HepG2 (cell line): ENCODE measurements at regions not wholly inside any gene's neighbourhood (a gene's known extent, or its start where the extent isn't known, plus 50 kb on each side); places are given as distances from the start of the nearest gene placed in this dataset.
A peak's percentile ranks its signal among the peaks of the same experiment; 100 is the strongest.

Source experiments
- ATF1 ChIP-seq: IDR thresholded peaks from 2 replicates; pipeline ENCODE4 v1.6.1; 2016; ENCODE audit warnings: mild to moderate bottlenecking, control low read depth
- GABPB1 ChIP-seq: IDR thresholded peaks from 2 replicates; pipeline ENCODE4 v1.6.1; 2016; ENCODE audit warnings: mild to moderate bottlenecking, missing genetic modification reagents, moderate library complexity, missing compliant biosample characterization
- MIER3 ChIP-seq: IDR thresholded peaks from 2 replicates; pipeline ENCODE4 v1.6.1; 2016; ENCODE audit warnings: missing compliant biosample characterization, borderline replicate concordance
- PCBP2 ChIP-seq: fragments of 200-400 bp; formaldehyde crosslinking; optimal IDR thresholded peaks from 2 replicates; pipeline ENCODE3; 2018; ENCODE audit warnings: low read length, low read depth; ENCODE audit not compliant: poor library complexity, severe bottlenecking
- SKI ChIP-seq: fragments of 450-650 bp; IDR thresholded peaks from one replicate; pipeline ENCODE4 v1.6.1; 2018; ENCODE audit warnings: mild to moderate bottlenecking; ENCODE audit not compliant: partially characterized antibody
- SUZ12 ChIP-seq: fragments of 150-350 bp; IDR thresholded peaks from 2 replicates; pipeline ENCODE4 v1.6.1; 2014; ENCODE audit warnings: low read depth, low read length
- ZBTB42 ChIP-seq: sonication (generic); formaldehyde crosslinking; IDR thresholded peaks from 2 replicates; pipeline ENCODE4 v1.5.0; 2020; ENCODE audit warnings: mild to moderate bottlenecking, missing genetic modification reagents
- TF ChIP-seq, protein P1 (sequence below): sonication (generic); formaldehyde crosslinking; IDR thresholded peaks from 2 replicates; pipeline ENCODE4 v1.5.0; 2020; ENCODE audit warnings: mild to moderate bottlenecking, missing genetic modification reagents
- TF ChIP-seq, protein P2 (sequence below): sonication (generic); formaldehyde crosslinking; IDR thresholded peaks from 2 replicates; pipeline ENCODE4 v1.4.0; 2020; ENCODE audit warnings: missing genetic modification reagents
- TF ChIP-seq, protein P3 (sequence below): sonication (generic); formaldehyde crosslinking; IDR thresholded peaks from 2 replicates; pipeline ENCODE4 v1.4.0; 2020; ENCODE audit warnings: mild to moderate bottlenecking, missing genetic modification reagents
- TF ChIP-seq, protein P4 (sequence below): sonication (generic); formaldehyde crosslinking; IDR thresholded peaks from 2 replicates; pipeline ENCODE4 v1.4.0; 2020; ENCODE audit warnings: mild to moderate bottlenecking, missing genetic modification reagents, borderline replicate concordance
- TF ChIP-seq, protein P5 (sequence below): sonication (generic); formaldehyde crosslinking; conservative IDR thresholded peaks from 2 replicates; pipeline ENCODE4 v1.4.0; 2020; ENCODE audit warnings: missing genetic modification reagents
- TF ChIP-seq, protein P6 (sequence below): sonication (generic); formaldehyde crosslinking; IDR thresholded peaks from 2 replicates; pipeline ENCODE4 v1.4.0; 2020; ENCODE audit warnings: missing genetic modification reagents

DNA sequence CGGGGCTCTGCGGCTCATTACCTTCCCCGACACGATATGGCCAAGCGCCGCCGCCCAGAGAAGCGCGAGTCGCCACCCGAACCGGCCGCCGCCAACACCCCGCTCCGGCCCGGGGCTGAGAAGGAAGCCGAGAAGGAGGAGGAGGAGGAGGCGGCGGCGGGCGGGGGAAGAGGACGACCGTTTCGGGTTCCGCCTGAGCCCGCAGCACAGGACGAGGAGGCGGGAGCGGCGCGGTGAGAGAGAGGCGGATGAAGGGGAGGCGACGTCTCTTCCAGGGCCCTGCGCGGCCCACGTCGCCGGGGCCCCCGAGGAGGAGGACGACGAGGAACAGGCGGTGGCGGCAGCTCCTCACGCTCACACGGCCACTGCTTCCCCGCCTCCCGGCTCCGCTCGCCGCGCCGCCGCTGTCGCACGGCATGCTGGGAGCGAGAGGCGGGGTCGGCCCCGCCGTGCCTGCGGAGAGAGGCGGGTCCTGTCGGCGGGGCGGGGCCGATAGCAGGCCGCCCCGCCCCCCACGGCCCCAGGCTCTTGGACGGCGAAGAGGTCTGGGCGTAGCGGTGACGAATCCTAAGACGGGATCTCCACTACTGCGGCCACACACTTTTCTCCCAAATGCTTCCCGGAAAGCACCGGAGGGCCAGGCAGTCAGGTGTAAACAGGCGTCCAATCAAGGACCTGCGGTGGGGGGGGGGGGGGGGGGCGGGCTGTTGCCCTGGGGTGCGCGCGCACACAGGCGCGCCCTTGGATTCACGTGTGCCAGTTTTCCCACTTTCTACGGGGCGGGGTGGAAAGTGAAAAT is 97.3 kb upstream of the METTL9 start (continued):
- no peak for TF ChIP-seq PCBP2
- TF ChIP-seq ATF1, result no peak
- TF ChIP-seq, protein P1, sequence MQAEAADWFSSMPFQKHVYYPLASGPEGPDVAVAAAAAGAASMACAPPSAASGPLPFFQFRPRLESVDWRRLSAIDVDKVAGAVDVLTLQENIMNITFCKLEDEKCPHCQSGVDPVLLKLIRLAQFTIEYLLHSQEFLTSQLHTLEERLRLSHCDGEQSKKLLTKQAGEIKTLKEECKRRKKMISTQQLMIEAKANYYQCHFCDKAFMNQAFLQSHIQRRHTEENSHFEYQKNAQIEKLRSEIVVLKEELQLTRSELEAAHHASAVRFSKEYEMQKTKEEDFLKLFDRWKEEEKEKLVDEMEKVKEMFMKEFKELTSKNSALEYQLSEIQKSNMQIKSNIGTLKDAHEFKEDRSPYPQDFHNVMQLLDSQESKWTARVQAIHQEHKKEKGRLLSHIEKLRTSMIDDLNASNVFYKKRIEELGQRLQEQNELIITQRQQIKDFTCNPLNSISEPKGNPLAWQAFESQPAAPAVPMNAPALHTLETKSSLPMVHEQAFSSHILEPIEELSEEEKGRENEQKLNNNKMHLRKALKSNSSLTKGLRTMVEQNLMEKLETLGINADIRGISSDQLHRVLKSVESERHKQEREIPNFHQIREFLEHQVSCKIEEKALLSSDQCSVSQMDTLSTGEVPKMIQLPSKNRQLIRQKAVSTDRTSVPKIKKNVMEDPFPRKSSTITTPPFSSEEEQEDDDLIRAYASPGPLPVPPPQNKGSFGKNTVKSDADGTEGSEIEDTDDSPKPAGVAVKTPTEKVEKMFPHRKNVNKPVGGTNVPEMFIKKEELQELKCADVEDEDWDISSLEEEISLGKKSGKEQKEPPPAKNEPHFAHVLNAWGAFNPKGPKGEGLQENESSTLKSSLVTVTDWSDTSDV, result no peak
- TF ChIP-seq, protein P2, sequence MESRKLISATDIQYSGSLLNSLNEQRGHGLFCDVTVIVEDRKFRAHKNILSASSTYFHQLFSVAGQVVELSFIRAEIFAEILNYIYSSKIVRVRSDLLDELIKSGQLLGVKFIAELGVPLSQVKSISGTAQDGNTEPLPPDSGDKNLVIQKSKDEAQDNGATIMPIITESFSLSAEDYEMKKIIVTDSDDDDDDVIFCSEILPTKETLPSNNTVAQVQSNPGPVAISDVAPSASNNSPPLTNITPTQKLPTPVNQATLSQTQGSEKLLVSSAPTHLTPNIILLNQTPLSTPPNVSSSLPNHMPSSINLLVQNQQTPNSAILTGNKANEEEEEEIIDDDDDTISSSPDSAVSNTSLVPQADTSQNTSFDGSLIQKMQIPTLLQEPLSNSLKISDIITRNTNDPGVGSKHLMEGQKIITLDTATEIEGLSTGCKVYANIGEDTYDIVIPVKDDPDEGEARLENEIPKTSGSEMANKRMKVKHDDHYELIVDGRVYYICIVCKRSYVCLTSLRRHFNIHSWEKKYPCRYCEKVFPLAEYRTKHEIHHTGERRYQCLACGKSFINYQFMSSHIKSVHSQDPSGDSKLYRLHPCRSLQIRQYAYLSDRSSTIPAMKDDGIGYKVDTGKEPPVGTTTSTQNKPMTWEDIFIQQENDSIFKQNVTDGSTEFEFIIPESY (CRISPR knock-in tag), result peak; percentile 75; the same call in 1 of the 2 replicates
- peak; percentile 87 for TF ChIP-seq GABPB1
- TF ChIP-seq ZBTB42 (CRISPR knock-in tag), result peak; percentile 81; the same call in 1 of the 2 replicates
- peak; percentile 58 for TF ChIP-seq SUZ12
- TF ChIP-seq, protein P3, sequence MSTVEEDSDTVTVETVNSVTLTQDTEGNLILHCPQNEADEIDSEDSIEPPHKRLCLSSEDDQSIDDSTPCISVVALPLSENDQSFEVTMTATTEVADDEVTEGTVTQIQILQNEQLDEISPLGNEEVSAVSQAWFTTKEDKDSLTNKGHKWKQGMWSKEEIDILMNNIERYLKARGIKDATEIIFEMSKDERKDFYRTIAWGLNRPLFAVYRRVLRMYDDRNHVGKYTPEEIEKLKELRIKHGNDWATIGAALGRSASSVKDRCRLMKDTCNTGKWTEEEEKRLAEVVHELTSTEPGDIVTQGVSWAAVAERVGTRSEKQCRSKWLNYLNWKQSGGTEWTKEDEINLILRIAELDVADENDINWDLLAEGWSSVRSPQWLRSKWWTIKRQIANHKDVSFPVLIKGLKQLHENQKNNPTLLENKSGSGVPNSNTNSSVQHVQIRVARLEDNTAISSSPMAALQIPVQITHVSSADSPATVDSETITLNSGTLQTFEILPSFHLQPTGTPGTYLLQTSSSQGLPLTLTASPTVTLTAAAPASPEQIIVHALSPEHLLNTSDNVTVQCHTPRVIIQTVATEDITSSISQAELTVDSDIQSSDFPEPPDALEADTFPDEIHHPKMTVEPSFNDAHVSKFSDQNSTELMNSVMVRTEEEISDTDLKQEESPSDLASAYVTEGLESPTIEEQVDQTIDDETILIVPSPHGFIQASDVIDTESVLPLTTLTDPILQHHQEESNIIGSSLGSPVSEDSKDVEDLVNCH (CRISPR knock-in tag), result no peak
- TF ChIP-seq, protein P4, sequence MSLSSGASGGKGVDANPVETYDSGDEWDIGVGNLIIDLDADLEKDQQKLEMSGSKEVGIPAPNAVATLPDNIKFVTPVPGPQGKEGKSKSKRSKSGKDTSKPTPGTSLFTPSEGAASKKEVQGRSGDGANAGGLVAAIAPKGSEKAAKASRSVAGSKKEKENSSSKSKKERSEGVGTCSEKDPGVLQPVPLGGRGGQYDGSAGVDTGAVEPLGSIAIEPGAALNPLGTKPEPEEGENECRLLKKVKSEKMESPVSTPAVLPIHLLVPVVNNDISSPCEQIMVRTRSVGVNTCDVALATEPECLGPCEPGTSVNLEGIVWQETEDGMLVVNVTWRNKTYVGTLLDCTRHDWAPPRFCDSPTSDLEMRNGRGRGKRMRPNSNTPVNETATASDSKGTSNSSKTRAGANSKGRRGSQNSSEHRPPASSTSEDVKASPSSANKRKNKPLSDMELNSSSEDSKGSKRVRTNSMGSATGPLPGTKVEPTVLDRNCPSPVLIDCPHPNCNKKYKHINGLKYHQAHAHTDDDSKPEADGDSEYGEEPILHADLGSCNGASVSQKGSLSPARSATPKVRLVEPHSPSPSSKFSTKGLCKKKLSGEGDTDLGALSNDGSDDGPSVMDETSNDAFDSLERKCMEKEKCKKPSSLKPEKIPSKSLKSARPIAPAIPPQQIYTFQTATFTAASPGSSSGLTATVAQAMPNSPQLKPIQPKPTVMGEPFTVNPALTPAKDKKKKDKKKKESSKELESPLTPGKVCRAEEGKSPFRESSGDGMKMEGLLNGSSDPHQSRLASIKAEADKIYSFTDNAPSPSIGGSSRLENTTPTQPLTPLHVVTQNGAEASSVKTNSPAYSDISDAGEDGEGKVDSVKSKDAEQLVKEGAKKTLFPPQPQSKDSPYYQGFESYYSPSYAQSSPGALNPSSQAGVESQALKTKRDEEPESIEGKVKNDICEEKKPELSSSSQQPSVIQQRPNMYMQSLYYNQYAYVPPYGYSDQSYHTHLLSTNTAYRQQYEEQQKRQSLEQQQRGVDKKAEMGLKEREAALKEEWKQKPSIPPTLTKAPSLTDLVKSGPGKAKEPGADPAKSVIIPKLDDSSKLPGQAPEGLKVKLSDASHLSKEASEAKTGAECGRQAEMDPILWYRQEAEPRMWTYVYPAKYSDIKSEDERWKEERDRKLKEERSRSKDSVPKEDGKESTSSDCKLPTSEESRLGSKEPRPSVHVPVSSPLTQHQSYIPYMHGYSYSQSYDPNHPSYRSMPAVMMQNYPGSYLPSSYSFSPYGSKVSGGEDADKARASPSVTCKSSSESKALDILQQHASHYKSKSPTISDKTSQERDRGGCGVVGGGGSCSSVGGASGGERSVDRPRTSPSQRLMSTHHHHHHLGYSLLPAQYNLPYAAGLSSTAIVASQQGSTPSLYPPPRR (CRISPR knock-in tag), result peak; percentile 78; the same call in 1 of the 2 replicates
- TF ChIP-seq MIER3 (CRISPR knock-in tag), result peak; percentile 96
- TF ChIP-seq, protein P5, sequence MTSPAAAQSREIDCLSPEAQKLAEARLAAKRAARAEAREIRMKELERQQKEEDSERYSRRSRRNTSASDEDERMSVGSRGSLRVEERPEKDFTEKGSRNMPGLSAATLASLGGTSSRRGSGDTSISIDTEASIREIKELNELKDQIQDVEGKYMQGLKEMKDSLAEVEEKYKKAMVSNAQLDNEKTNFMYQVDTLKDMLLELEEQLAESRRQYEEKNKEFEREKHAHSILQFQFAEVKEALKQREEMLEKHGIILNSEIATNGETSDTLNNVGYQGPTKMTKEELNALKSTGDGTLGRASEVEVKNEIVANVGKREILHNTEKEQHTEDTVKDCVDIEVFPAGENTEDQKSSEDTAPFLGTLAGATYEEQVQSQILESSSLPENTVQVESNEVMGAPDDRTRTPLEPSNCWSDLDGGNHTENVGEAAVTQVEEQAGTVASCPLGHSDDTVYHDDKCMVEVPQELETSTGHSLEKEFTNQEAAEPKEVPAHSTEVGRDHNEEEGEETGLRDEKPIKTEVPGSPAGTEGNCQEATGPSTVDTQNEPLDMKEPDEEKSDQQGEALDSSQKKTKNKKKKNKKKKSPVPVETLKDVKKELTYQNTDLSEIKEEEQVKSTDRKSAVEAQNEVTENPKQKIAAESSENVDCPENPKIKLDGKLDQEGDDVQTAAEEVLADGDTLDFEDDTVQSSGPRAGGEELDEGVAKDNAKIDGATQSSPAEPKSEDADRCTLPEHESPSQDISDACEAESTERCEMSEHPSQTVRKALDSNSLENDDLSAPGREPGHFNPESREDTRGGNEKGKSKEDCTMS (CRISPR knock-in tag), result no peak
- TF ChIP-seq SKI, result no peak
- TF ChIP-seq, protein P6, sequence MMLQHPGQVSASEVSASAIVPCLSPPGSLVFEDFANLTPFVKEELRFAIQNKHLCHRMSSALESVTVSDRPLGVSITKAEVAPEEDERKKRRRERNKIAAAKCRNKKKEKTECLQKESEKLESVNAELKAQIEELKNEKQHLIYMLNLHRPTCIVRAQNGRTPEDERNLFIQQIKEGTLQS, result peak; percentile 65
